ENCODE measurements at regions not wholly inside any gene's neighbourhood (a gene's known extent, or its start where the extent isn't known, plus 50 kb on each side); places are given as distances from the start of the nearest gene placed in this dataset.

DNA sequence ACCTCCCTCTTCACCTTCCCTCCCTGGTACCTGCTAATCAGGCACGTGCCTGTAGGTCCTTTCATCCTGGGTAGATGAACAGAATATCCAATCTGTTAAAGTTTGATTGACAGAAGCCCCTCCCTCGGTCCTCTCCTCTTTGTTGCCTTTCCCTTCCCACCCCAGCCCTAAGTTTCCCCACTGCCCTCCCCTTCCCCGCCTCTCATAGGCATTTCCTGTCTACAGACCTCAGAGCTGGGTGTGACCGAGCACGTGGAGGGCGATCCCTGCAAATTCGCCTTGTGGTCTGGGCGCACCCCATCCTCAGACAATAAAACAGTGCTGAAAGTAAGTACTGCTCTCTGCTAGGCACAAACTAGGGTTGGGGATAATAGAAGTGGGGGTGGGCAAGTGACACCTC lies 239.2 kb upstream of the UMPS start:
- no peak for TF ChIP-seq POLR2A (IDR thresholded peaks at IDR 0.05)
- TF ChIP-seq, protein P1, sequence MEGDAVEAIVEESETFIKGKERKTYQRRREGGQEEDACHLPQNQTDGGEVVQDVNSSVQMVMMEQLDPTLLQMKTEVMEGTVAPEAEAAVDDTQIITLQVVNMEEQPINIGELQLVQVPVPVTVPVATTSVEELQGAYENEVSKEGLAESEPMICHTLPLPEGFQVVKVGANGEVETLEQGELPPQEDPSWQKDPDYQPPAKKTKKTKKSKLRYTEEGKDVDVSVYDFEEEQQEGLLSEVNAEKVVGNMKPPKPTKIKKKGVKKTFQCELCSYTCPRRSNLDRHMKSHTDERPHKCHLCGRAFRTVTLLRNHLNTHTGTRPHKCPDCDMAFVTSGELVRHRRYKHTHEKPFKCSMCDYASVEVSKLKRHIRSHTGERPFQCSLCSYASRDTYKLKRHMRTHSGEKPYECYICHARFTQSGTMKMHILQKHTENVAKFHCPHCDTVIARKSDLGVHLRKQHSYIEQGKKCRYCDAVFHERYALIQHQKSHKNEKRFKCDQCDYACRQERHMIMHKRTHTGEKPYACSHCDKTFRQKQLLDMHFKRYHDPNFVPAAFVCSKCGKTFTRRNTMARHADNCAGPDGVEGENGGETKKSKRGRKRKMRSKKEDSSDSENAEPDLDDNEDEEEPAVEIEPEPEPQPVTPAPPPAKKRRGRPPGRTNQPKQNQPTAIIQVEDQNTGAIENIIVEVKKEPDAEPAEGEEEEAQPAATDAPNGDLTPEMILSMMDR (IDR thresholded peaks at IDR 0.05) = no peak
